ENCODE measurements at regions not wholly inside any gene's neighbourhood (a gene's known extent, or its start where the extent isn't known, plus 50 kb on each side); places are given as distances from the start of the nearest gene placed in this dataset.

- DNase-seq (ENCODE audit: low read depth in 2 of 2), result no peak
Measured at GRCh38 chr1:219277304-219278105, 103.8 kb downstream of the LYPLAL1 start.

- no peak for DNase-seq (ENCODE audit: low read depth in 2 of 2)
Measured at GRCh38 chr1:219276049-219276738, 102.5 kb downstream of the LYPLAL1 start.

- DNase-seq (ENCODE audit: low read depth in 2 of 2), result no peak
Measured at GRCh38 chr1:219273088-219273686, 99.5 kb downstream of the LYPLAL1 start.

- DNase-seq (ENCODE audit: low read depth in 2 of 2), result no peak
Measured at GRCh38 chr1:219271818-219272535, 98.3 kb downstream of the LYPLAL1 start.

DNA sequence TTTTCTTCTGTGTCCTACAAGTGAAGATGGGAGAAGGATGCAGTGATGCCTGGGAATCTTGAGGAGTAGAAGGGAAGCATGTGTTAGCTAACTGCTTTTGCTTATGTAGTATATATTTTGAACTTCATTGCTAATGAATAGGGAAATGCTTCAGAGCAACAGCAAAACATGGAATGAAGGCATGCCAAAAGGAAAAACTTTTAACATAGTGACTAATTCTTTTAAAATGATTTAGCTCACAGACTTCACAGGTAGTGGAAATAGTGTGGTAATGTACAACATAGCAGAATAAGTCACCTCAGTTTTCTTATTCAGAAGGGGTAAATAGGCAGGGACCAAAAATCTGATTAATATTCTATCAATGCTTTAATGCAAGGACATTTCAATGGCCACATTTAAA lies 95.5 kb downstream of the LYPLAL1 start:
- no peak for DNase-seq (ENCODE audit: low read depth in 2 of 2)

DNA sequence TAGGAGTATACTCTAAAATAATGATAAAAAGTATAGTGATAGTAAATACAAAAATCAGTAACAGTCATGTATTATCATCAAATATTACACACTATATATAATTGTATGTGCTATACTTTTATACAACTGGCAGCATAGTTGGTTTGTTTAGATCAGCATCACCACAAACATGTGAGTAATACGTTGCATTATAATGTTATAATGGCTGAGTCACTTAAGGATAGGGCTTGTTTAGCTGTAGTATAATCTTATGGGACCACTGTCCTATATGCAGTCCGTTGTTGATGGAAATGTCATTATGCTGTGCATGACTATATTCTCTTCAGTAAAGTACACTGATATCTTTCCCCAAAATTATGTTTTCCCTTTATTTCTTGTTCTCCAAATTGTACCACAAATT lies 92.8 kb downstream of the LYPLAL1 start:
- no peak for DNase-seq (ENCODE audit: low read depth in 2 of 2)

GRCh38 chr1:219265026-219265515 lies 91.4 kb downstream of the LYPLAL1 start:
- DNase-seq (ENCODE audit: low read depth in 2 of 2), result no peak

DNA sequence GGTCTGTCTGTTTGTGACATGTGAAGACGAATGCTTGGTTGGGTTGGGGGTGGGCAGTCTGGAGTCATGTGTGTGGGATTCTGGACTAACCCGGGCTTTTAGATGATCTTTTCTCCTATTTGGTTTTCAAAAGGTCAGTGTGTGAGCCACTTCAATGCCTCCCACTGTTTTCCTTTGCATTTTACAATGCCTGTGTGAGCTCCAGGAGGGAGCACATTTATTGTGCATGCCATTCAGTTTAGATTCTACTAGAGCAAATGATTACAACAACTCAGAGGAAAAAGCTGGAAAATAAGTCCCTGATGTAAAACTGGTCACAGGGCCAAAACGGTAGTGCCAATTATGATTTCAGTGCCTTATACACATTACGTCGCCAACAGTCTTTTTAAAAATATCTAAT lies 90.9 kb downstream of the LYPLAL1 start:
- DNase-seq (ENCODE audit: low read depth in 2 of 2), result no peak

Measured in stimulated activated CD8-positive, alpha-beta memory T cell treated with anti-CD3 and anti-CD28 coated beads, Interleukin-2, amount 100 ng/mL, for 1 hour (primary cell).